IMR-90 (cell line): ENCODE measurements at regions not wholly inside any gene's neighbourhood (a gene's known extent, or its start where the extent isn't known, plus 50 kb on each side); places are given as distances from the start of the nearest gene placed in this dataset.

ENCODE experiments used
- ATAC-seq: fragments of 200-7000 bp; cut with Tn5 transposase; 2 replicates; pipeline ENCODE4 v1.9.1; 2020; ENCODE audit warnings: low read depth, mild to moderate bottlenecking, moderate library complexity
- BruUV-seq: library from RNA; stranded (reverse); fragments of 400-500 nt; replicated peaks from 2 replicates; lab custom pipeline; 2021; lab: Mats Ljungman, UMichigan
- CTCF ChIA-PET: fragments of 300-600 bp; formaldehyde crosslinking; extraction: SDS; loops from one replicate; lab custom pipeline; 2021; ENCODE audit warnings: antibody characterized with exemption; lab: Yijun Ruan, JAX
- POLR2A ChIA-PET: fragments of 300-600 bp; sonication (Branson Sonifier 250); formaldehyde crosslinking; loops from one replicate; lab custom pipeline; 2022; ENCODE audit warnings: antibody characterized with exemption; ENCODE audit not compliant: unreplicated experiment; lab: Charles Lee
- DNase-seq: peaks from one replicate; pipeline ENCODE4 v3.0.0; 2013
- H2AFZ ChIP-seq: replicated peaks from 2 replicates; pipeline ENCODE3; 2013; ENCODE audit warnings: low read length, mild to moderate bottlenecking; ENCODE audit not compliant: poor library complexity
- H2AK5ac ChIP-seq: 2 replicates; pipeline ENCODE4 v1.6.1; 2013; ENCODE audit warnings: low read depth, low read length, inconsistent platforms
- H2AK9ac ChIP-seq: replicated peaks from 2 replicates; pipeline ENCODE3; 2013; ENCODE audit warnings: mild to moderate bottlenecking, low read depth, low read length, moderate library complexity; ENCODE audit not compliant: poor library complexity
- H2BK120ac ChIP-seq: 2 replicates; pipeline ENCODE4 v1.6.1; 2013; ENCODE audit warnings: low read depth, low read length, inconsistent platforms
- H2BK15ac ChIP-seq: 3 replicates; pipeline ENCODE4 v1.6.1; 2013; ENCODE audit warnings: low read depth, low read length, inconsistent platforms
- H2BK20ac ChIP-seq: 2 replicates; pipeline ENCODE4 v1.6.1; 2013; ENCODE audit warnings: low read depth, mild to moderate bottlenecking, inconsistent platforms, low read length, moderate library complexity
- H2BK5ac ChIP-seq: 2 replicates; pipeline ENCODE4 v1.6.1; 2013; ENCODE audit warnings: mild to moderate bottlenecking, low read depth, low read length, inconsistent platforms; ENCODE audit not compliant: poor library complexity, severe bottlenecking
- H3K14ac ChIP-seq: replicated peaks from 2 replicates; pipeline ENCODE4 v1.6.1; 2013; ENCODE audit warnings: low read depth, low read length, inconsistent platforms
- H3K18ac ChIP-seq: 2 replicates; pipeline ENCODE4 v1.6.1; 2013; ENCODE audit warnings: low read depth, low read length, control low read depth
- H3K23ac ChIP-seq: 2 replicates; pipeline ENCODE4 v1.6.1; 2013; ENCODE audit warnings: low read depth, low read length, inconsistent platforms
- H3K27ac ChIP-seq: 2 replicates; pipeline ENCODE4 v1.5.1; 2013; ENCODE audit warnings: mild to moderate bottlenecking, control low read depth, low read length; ENCODE audit not compliant: insufficient read depth
- H3K27me3 ChIP-seq: 2 replicates; pipeline ENCODE4 v1.6.1; 2013; ENCODE audit warnings: low read length; ENCODE audit not compliant: control insufficient read depth, insufficient read depth
- H3K36me3 ChIP-seq: 2 replicates; pipeline ENCODE4 v1.6.1; 2013; ENCODE audit warnings: low read length, mixed read lengths; ENCODE audit not compliant: control insufficient read depth, insufficient read depth
- H3K4ac ChIP-seq: 2 replicates; pipeline ENCODE4 v1.6.1; 2013; ENCODE audit warnings: low read depth, low read length, inconsistent platforms
- H3K4me1 ChIP-seq: 2 replicates; pipeline ENCODE4 v1.6.1; 2013; ENCODE audit warnings: low read length, mixed read lengths; ENCODE audit not compliant: control insufficient read depth, insufficient read depth
- H3K4me2 ChIP-seq: 2 replicates; pipeline ENCODE4 v1.6.1; 2013; ENCODE audit warnings: low read depth, mild to moderate bottlenecking, control low read depth, low read length, moderate library complexity
- H3K4me3 ChIP-seq: 2 replicates; pipeline ENCODE4 v1.5.1; 2013; ENCODE audit warnings: low read depth, mild to moderate bottlenecking, control low read depth, low read length, moderate library complexity; ENCODE audit not compliant: insufficient read depth
- H3K56ac ChIP-seq: 2 replicates; pipeline ENCODE4 v1.6.1; 2013; ENCODE audit warnings: low read length, inconsistent platforms; ENCODE audit not compliant: insufficient read depth; ENCODE audit errors: extremely low read depth
- H3K79me1 ChIP-seq, 2 experiments: 2 replicates each; pipeline ENCODE4 v1.6.1; 2013; ENCODE audit warnings: low read length in 2 of 2, inconsistent platforms in 1 of 2, low read depth in 1 of 2
- H3K9ac ChIP-seq: 2 replicates; pipeline ENCODE4 v1.6.1; 2013; ENCODE audit warnings: low read depth, low read length, control low read depth
- H3K9me1 ChIP-seq: 2 replicates; pipeline ENCODE4 v1.6.1; 2013; ENCODE audit warnings: low read length, inconsistent platforms; ENCODE audit not compliant: insufficient read depth
- H3K9me3 ChIP-seq: 2 replicates; pipeline ENCODE4 v1.6.1; 2013; ENCODE audit warnings: low read length; ENCODE audit not compliant: control insufficient read depth, insufficient read depth
- H4K20me1 ChIP-seq: 2 replicates; pipeline ENCODE4 v1.6.1; 2013; ENCODE audit warnings: low read length, inconsistent platforms; ENCODE audit not compliant: insufficient read depth
- H4K5ac ChIP-seq: 2 replicates; pipeline ENCODE4 v1.6.1; 2013; ENCODE audit warnings: mild to moderate bottlenecking, low read depth, low read length, control low read depth
- H4K8ac ChIP-seq, 2 experiments: 2 replicates each; pipeline ENCODE4 v1.6.1; 2013; ENCODE audit warnings: low read depth in 2 of 2, low read length in 2 of 2, control low read depth in 1 of 2, inconsistent platforms in 1 of 2
- H4K91ac ChIP-seq: 2 replicates; pipeline ENCODE4 v1.6.1; 2013; ENCODE audit warnings: low read depth, low read length, inconsistent platforms; ENCODE audit not compliant: insufficient read depth
- BHLHE40 ChIP-seq: fragments of 150-350 bp; IDR thresholded peaks from 2 replicates; pipeline ENCODE4 v1.6.1; 2016; ENCODE audit warnings: mild to moderate bottlenecking, low read depth, low read length
- CEBPB ChIP-seq: IDR thresholded peaks from 2 replicates; pipeline ENCODE4 v1.6.1; 2012; ENCODE audit warnings: low read depth, low read length, improper control_type of control experiment
- CHD1 ChIP-seq: IDR thresholded peaks from 2 replicates; pipeline ENCODE4 v1.6.1; 2012; ENCODE audit warnings: low read depth, low read length, improper control_type of control experiment
- CTCF ChIP-seq: conservative IDR thresholded peaks from 2 replicates; pipeline ENCODE4 v1.5.1; 2012; ENCODE audit warnings: mild to moderate bottlenecking, low read depth, low read length, improper control_type of control experiment
- ELK1 ChIP-seq: fragments of 150-350 bp; IDR thresholded peaks from 2 replicates; pipeline ENCODE4 v1.6.1; 2016; ENCODE audit warnings: low read depth, mild to moderate bottlenecking, low read length, moderate library complexity, borderline replicate concordance
- FOS ChIP-seq: fragments of 150-350 bp; IDR thresholded peaks from 2 replicates; pipeline ENCODE4 v1.6.1; 2016; ENCODE audit warnings: low read depth, low read length
- MAFK ChIP-seq: IDR thresholded peaks from 2 replicates; pipeline ENCODE4 v1.6.1; 2012; ENCODE audit warnings: low read depth, low read length, improper control_type of control experiment
- MAZ ChIP-seq: IDR thresholded peaks from 2 replicates; pipeline ENCODE4 v1.6.1; 2012; ENCODE audit warnings: low read depth, mild to moderate bottlenecking, low read length, improper control_type of control experiment, moderate library complexity, borderline replicate concordance
- NFE2L2 ChIP-seq: fragments of 150-350 bp; IDR thresholded peaks from 2 replicates; pipeline ENCODE4 v1.6.1; 2016; ENCODE audit warnings: low read depth, mild to moderate bottlenecking, low read length
- POLR2A ChIP-seq: IDR thresholded peaks from 2 replicates; pipeline ENCODE4 v1.6.1; 2012; ENCODE audit warnings: mild to moderate bottlenecking, low read depth, low read length
- RAD21 ChIP-seq: IDR thresholded peaks from 2 replicates; pipeline ENCODE4 v1.6.1; 2012; ENCODE audit warnings: low read length, improper control_type of control experiment
- RCOR1 ChIP-seq: IDR thresholded peaks from 2 replicates; pipeline ENCODE4 v1.6.1; 2012; ENCODE audit warnings: mild to moderate bottlenecking, low read length, improper control_type of control experiment; ENCODE audit not compliant: insufficient replicate concordance
- RFX5 ChIP-seq: IDR thresholded peaks from 2 replicates; pipeline ENCODE4 v1.8.0; 2012; ENCODE audit warnings: low read depth, mild to moderate bottlenecking, low read length, moderate library complexity
- SMC3 ChIP-seq: fragments of 150-350 bp; IDR thresholded peaks from 2 replicates; pipeline ENCODE4 v1.6.1; 2016; ENCODE audit warnings: low read depth, mild to moderate bottlenecking, antibody characterized with exemption, low read length, moderate library complexity
- USF2 ChIP-seq: fragments of 150-350 bp; IDR thresholded peaks from 2 replicates; pipeline ENCODE4 v1.6.1; 2017; ENCODE audit warnings: mild to moderate bottlenecking, antibody characterized with exemption, low read length, low read depth
- WGBS, 2 experiments: methylation state at CpG; one replicate each; pipeline versions ENCODE4 v1.1.5 to v1.1.7; 2013; ENCODE audit warnings: missing lambda C conversion rate in 2 of 2; ENCODE audit not compliant: insufficient read length in 1 of 2; ENCODE audit errors: extremely low coverage in 2 of 2; 5-methylcytosine and 5-hydroxymethylcytosine counted together
- dilution Hi-C: fragments of 300-500 bp; cut with HindIII; formaldehyde crosslinking; loops from one replicate; pipeline ENCODE4 v1.14.3; 2018; ENCODE audit warnings: low sequenced_read_pairs; ENCODE audit not compliant: unreplicated experiment
- in situ Hi-C: fragments of 300-500 bp; cut with MboI; formaldehyde crosslinking; loops from 3 replicates; pipeline ENCODE4 v1.14.3; 2019; ENCODE audit warnings: low sequenced_read_pairs, inconsistent platforms, mixed read lengths
- intact Hi-C: fragments of 100-400 bp; cut with micrococcal nuclease; formaldehyde crosslinking; loops from 2 replicates; pipeline ENCODE4 v1.10.0; 2022

GRCh38 chr11:134669796-134670195, 257.8 kb upstream of the B3GAT1 start:
- no TSS peak for BruUV-seq
- H3K9ac ChIP-seq = no peak overlapping the region
- H3K23ac ChIP-seq = no peak overlapping the region
- no peaks in the 10 kb centered on the region for H3K79me1 ChIP-seq
- dilution Hi-C loops = no loop called here
- H2AK9ac ChIP-seq = no peak overlapping the region
- no peak overlapping the region for H2BK15ac ChIP-seq
- no peak overlapping the region for H3K14ac ChIP-seq
- in situ Hi-C loops = no loop called here
- H3K4me2 ChIP-seq = no peak overlapping the region
- no peaks in the 10 kb centered on the region for H4K20me1 ChIP-seq
- DNase-seq (no peak), ATAC-seq (no peak)
- ChIA-PET POLR2A (no interaction called here), CTCF (no interaction called here)
- no peak overlapping the region for H4K8ac ChIP-seq
- H4K91ac ChIP-seq = no peak overlapping the region
- H3K56ac ChIP-seq = no peak overlapping the region
- TF ChIP-seq USF2 = no peak
- no peak for TF ChIP-seq CHD1
- TF ChIP-seq MAFK = no peak
- TF ChIP-seq RAD21 = no peak
- TF ChIP-seq ELK1 = no peak
- TF ChIP-seq CTCF = no peak
- TF ChIP-seq BHLHE40 = no peak
- no peak for TF ChIP-seq NFE2L2
- TF ChIP-seq FOS = no peak
- no peak for TF ChIP-seq RFX5
- no peak for TF ChIP-seq CEBPB
- no peak for TF ChIP-seq MAZ
- no peak for TF ChIP-seq POLR2A
- TF ChIP-seq SMC3 = no peak
- no peak for TF ChIP-seq RCOR1
- no peaks in the 10 kb centered on the region for H3K27me3 ChIP-seq
- no peak overlapping the region for H3K18ac ChIP-seq
- no peak overlapping the region for H3K27ac ChIP-seq
- H3K4ac ChIP-seq = no peak overlapping the region
- intact Hi-C loops = no loop called here
- no peak overlapping the region for H2BK20ac ChIP-seq
- no peak overlapping the region for H2BK120ac ChIP-seq
- H3K9me1 ChIP-seq = no peaks in the 10 kb centered on the region
- H4K5ac ChIP-seq = no peak overlapping the region
- WGBS, 2 experiments = 22% methylated on average over 2 of the region's 5 CpGs; no CpG with 5 or more reads in 1 of the 2 experiments
- H3K9me3 ChIP-seq = peaks cover 53% of the 10 kb centered on the region
- H2AK5ac ChIP-seq = no peak overlapping the region
- H3K36me3 ChIP-seq = no peaks in the 10 kb centered on the region
- H2BK5ac ChIP-seq = no peak overlapping the region
- H3K4me1 ChIP-seq = no peaks in the 10 kb centered on the region
- no peak overlapping the region for H3K4me3 ChIP-seq
- H2AFZ ChIP-seq = no peak overlapping the region
